ENCODE measurements at regions not wholly inside any gene's neighbourhood (a gene's known extent, or its start where the extent isn't known, plus 50 kb on each side); places are given as distances from the start of the nearest gene placed in this dataset.
A peak's percentile ranks its signal among the peaks of the same experiment; 100 is the strongest.

GRCh38 chr3:43817825-43818224 lies 127.1 kb downstream of the ABHD5 start:
- H3K27ac Mint-ChIP-seq (ENCODE audit: unreplicated experiment), result no peak overlapping the region
- DNase-seq (ENCODE audit: low spot score), result no peak
- H3K4me3 Mint-ChIP-seq (ENCODE audit: unreplicated experiment), result no peak overlapping the region
- no peaks in the 10 kb centered on the region for H3K4me1 Mint-ChIP-seq (ENCODE audit: low read depth)
- H3K27me3 Mint-ChIP-seq (ENCODE audit: low read depth), result peaks cover 35% of the 10 kb centered on the region
- peaks cover 3% of the 10 kb centered on the region for H3K9me3 Mint-ChIP-seq (ENCODE audit: low read depth)
- no peak for TF ChIP-seq CTCF (IDR thresholded peaks at IDR 0.05)
- no peaks in the 10 kb centered on the region for H3K36me3 Mint-ChIP-seq (ENCODE audit: low read depth)

GRCh38 chr3:43818229-43818628 lies 127.5 kb downstream of the ABHD5 start:
- no peak overlapping the region for H3K27ac Mint-ChIP-seq (ENCODE audit: unreplicated experiment)
- no peaks in the 10 kb centered on the region for H3K4me1 Mint-ChIP-seq (ENCODE audit: low read depth)
- no peak overlapping the region for H3K4me3 Mint-ChIP-seq (ENCODE audit: unreplicated experiment)
- no peak for TF ChIP-seq CTCF (IDR thresholded peaks at IDR 0.05)
- peaks cover 3% of the 10 kb centered on the region for H3K9me3 Mint-ChIP-seq (ENCODE audit: low read depth)
- DNase-seq (ENCODE audit: low spot score), result no peak
- no peaks in the 10 kb centered on the region for H3K36me3 Mint-ChIP-seq (ENCODE audit: low read depth)
- peaks cover 35% of the 10 kb centered on the region for H3K27me3 Mint-ChIP-seq (ENCODE audit: low read depth)

GRCh38 chr3:43838009-43838758 lies 147.4 kb downstream of the ABHD5 start:
- no peak for TF ChIP-seq CTCF (IDR thresholded peaks at IDR 0.05)
- H3K36me3 Mint-ChIP-seq (ENCODE audit: low read depth), result peaks cover 6% of the 10 kb centered on the region
- peaks cover 10% of the 10 kb centered on the region for H3K27me3 Mint-ChIP-seq (ENCODE audit: low read depth)
- no peaks in the 10 kb centered on the region for H3K4me1 Mint-ChIP-seq (ENCODE audit: low read depth)
- H3K4me3 Mint-ChIP-seq (ENCODE audit: unreplicated experiment), result no peak overlapping the region
- DNase-seq (ENCODE audit: low spot score), result no peak
- H3K27ac Mint-ChIP-seq (ENCODE audit: unreplicated experiment), result no peak overlapping the region
- peaks cover 22% of the 10 kb centered on the region for H3K9me3 Mint-ChIP-seq (ENCODE audit: low read depth)

- Mint-ChIP-seq H3K27ac (ENCODE audit: unreplicated experiment) (no peak overlapping the region), H3K4me1 (ENCODE audit: low read depth) (no peaks in the 10 kb centered on the region), H3K4me3 (ENCODE audit: unreplicated experiment) (no peak overlapping the region), H3K27me3 (ENCODE audit: low read depth) (peaks cover 4% of the 10 kb centered on the region), H3K36me3 (ENCODE audit: low read depth) (peaks cover 6% of the 10 kb centered on the region), H3K9me3 (ENCODE audit: low read depth) (peaks cover 22% of the 10 kb centered on the region)
- peak; percentile 30 for TF ChIP-seq CTCF (IDR thresholded peaks at IDR 0.05)
- no peak for DNase-seq (ENCODE audit: low spot score)
Measured at GRCh38 chr3:43838877-43839276, 148.1 kb downstream of the ABHD5 start.

GRCh38 chr3:43843386-43843785 lies 152.6 kb downstream of the ABHD5 start:
- Mint-ChIP-seq H3K27me3 (ENCODE audit: low read depth) (peaks cover 4% of the 10 kb centered on the region), H3K4me1 (ENCODE audit: low read depth) (no peaks in the 10 kb centered on the region)
- no peak for DNase-seq (ENCODE audit: low spot score)

More at GRCh38 chr3:43843386-43843785, 152.6 kb downstream of the ABHD5 start:
- no peak for TF ChIP-seq CTCF (IDR thresholded peaks at IDR 0.05)
- Mint-ChIP-seq H3K9me3 (ENCODE audit: low read depth) (peaks cover 41% of the 10 kb centered on the region), H3K27ac (ENCODE audit: unreplicated experiment) (no peak overlapping the region), H3K4me3 (ENCODE audit: unreplicated experiment) (no peak overlapping the region), H3K36me3 (ENCODE audit: low read depth) (peaks cover 14% of the 10 kb centered on the region)

Measured in chondrocyte (in vitro differentiated cells).